AG04450 (cell line): ENCODE measurements at regions not wholly inside any gene's neighbourhood (a gene's known extent, or its start where the extent isn't known, plus 50 kb on each side); places are given as distances from the start of the nearest gene placed in this dataset.

Experiments used
- CTCF ChIA-PET: fragments of 300-600, 350-600 bp; formaldehyde crosslinking; extraction: SDS; loops from one replicate; lab custom pipeline; 2022; ENCODE audit warnings: antibody characterized with exemption, inconsistent platforms; lab: Charles Lee
- POLR2A ChIA-PET: fragments of 350-600 bp; formaldehyde crosslinking; extraction: SDS; loops from one replicate; lab custom pipeline; 2021; ENCODE audit warnings: antibody characterized with exemption, inconsistent platforms; lab: Yijun Ruan, JAX
- DNase-seq: peaks from one replicate; pipeline ENCODE4 v3.0.0-alpha.2; 2011; ENCODE audit warnings: low read depth, low spot score
- H3K27ac ChIP-seq: one replicate; pipeline ENCODE4 v1.5.1; 2012; ENCODE audit warnings: low read depth, low read length, control low read depth
- H3K27me3 ChIP-seq: one replicate; pipeline ENCODE4 v1.6.0; 2012; ENCODE audit warnings: low read length; ENCODE audit not compliant: control insufficient read depth, insufficient read depth
- H3K4me3 ChIP-seq: 2 replicates; pipeline ENCODE4 v1.5.1; 2011; ENCODE audit warnings: mild to moderate bottlenecking, low read depth, low read length, control low read depth
- H3K9me3 ChIP-seq: 2 replicates; pipeline ENCODE4 v1.5.1; 2012; ENCODE audit warnings: low read length; ENCODE audit not compliant: control insufficient read depth, insufficient read depth
- TF ChIP-seq, protein P1 (sequence below): IDR thresholded peaks from 2 replicates; pipeline ENCODE4 v1.5.1; 2011; ENCODE audit warnings: low read depth, low read length, control low read depth, inconsistent platforms

GRCh38 chr22:46058591-46059519 is 81.9 kb upstream of the WNT7B start:
- Histone ChIP-seq H3K4me3 (no peak overlapping the region), H3K27me3 (no peaks in the 10 kb centered on the region), H3K9me3 (no peaks in the 10 kb centered on the region), H3K27ac (no peak overlapping the region)
- ChIA-PET CTCF (interaction anchor here (1.0 kb wide), 1 partner anchor 53 kb away, joined by 3 read pairs; no protein-coding TSS in a partner anchor), POLR2A (no interaction called here)
- DNase-seq = no peak
- TF ChIP-seq, protein P1, sequence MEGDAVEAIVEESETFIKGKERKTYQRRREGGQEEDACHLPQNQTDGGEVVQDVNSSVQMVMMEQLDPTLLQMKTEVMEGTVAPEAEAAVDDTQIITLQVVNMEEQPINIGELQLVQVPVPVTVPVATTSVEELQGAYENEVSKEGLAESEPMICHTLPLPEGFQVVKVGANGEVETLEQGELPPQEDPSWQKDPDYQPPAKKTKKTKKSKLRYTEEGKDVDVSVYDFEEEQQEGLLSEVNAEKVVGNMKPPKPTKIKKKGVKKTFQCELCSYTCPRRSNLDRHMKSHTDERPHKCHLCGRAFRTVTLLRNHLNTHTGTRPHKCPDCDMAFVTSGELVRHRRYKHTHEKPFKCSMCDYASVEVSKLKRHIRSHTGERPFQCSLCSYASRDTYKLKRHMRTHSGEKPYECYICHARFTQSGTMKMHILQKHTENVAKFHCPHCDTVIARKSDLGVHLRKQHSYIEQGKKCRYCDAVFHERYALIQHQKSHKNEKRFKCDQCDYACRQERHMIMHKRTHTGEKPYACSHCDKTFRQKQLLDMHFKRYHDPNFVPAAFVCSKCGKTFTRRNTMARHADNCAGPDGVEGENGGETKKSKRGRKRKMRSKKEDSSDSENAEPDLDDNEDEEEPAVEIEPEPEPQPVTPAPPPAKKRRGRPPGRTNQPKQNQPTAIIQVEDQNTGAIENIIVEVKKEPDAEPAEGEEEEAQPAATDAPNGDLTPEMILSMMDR = no peak

DNA sequence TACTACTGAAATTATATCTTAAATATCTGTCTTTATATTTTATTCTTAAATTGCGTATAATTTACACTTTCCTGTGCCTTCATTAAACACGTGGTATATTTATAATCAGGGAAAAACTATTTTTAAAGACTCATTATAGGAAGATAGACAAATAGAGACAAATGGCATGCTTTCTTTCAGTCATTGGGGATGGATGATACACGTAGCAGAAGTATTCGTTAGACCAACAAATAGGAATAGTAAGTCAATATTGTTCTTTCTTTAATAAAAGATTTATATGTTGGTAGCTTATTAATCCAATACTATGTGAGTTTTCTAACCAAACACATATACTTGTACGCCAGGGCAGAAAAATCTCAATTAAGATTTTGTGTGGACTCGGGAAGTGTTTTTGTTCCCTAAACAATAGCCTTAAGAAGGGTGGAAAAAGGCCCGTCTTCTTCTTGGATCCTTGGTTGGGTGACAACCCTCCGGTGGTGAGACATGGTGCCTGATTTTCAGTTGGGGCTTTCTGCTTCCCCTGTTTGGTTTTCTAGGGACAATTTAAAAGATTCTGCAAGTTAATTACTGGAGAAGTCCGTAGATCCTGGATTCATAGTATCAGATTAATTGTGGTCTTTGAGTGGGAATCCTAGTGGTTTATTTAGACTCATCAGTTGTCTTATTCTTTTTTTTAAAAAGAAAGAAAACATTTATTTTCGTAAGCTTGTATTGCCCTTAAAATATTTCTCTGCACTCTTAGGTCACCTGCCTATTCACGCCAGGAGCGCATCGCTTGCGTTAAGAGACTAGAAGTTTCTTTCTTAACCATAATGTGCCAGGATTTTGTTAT is 83.5 kb upstream of the WNT7B start:
- Histone ChIP-seq H3K4me3 (no peak overlapping the region), H3K27ac (no peak overlapping the region), H3K9me3 (no peaks in the 10 kb centered on the region; the same call in 1 of the 2 replicates), H3K27me3 (no peaks in the 10 kb centered on the region)
- DNase-seq = no peak
- POLR2A ChIA-PET = no interaction called here
- CTCF ChIA-PET = interaction anchor here (0.5 to 1.0 kb wide), 3 partner anchors 44 to 315 kb away, joined by 4 to 5 read pairs (median 4); no protein-coding TSS in a partner anchor
- TF ChIP-seq, protein P1 = no peak

- ChIA-PET POLR2A (no interaction called here), CTCF (interaction anchor here (1.0 kb wide), 1 partner anchor 55 kb away, joined by 5 read pairs; no protein-coding TSS in a partner anchor)
These were observed 84.2 kb upstream of the WNT7B start for GRCh38 chr22:46061124-46061500.

GRCh38 chr22:46061501-46062231 is 84.7 kb upstream of the WNT7B start:
- H3K27ac ChIP-seq = no peak overlapping the region
- no peaks in the 10 kb centered on the region; the same call in 1 of the 2 replicates for H3K9me3 ChIP-seq
- ChIA-PET CTCF (no interaction called here), POLR2A (no interaction called here)
- H3K27me3 ChIP-seq = no peaks in the 10 kb centered on the region
- TF ChIP-seq, protein P1 = no peak
- no peak overlapping the region for H3K4me3 ChIP-seq
- no peak for DNase-seq

More at GRCh38 chr22:46061124-46061500, 84.2 kb upstream of the WNT7B start:
- H3K9me3 ChIP-seq = no peaks in the 10 kb centered on the region; the same call in 1 of the 2 replicates
- no peak for DNase-seq
- H3K27ac ChIP-seq = no peak overlapping the region
- H3K27me3 ChIP-seq = no peaks in the 10 kb centered on the region
- TF ChIP-seq, protein P1 = no peak
- no peak overlapping the region for H3K4me3 ChIP-seq
